Neural cell (in vitro differentiated cells): ENCODE measurements at regions not wholly inside any gene's neighbourhood (a gene's known extent, or its start where the extent isn't known, plus 50 kb on each side); places are given as distances from the start of the nearest gene placed in this dataset.

Experiments used
- H2AFZ ChIP-seq: fragments of 200-600, 300-800 bp; sonication (generic), shearing (Covaris generic); 2 replicates; pipeline ENCODE4 v1.6.0; 2014; ENCODE audit warnings: low read depth, mild to moderate bottlenecking, antibody characterized with exemption, low read length, moderate library complexity
- H3F3A ChIP-seq: fragments of 200-600 bp; shearing (Covaris generic); 2 replicates; pipeline ENCODE4 v1.6.1; 2016; ENCODE audit warnings: mild to moderate bottlenecking, moderate library complexity, mixed read lengths, antibody characterized with exemption, low read length; ENCODE audit not compliant: insufficient read depth, poor library complexity, severe bottlenecking
- H3K27ac ChIP-seq: fragments of 200-600, 300-800 bp; sonication (generic), shearing (Covaris generic); 2 replicates; pipeline ENCODE4 v1.5.1; 2014; ENCODE audit warnings: mild to moderate bottlenecking, low read length, moderate library complexity
- H3K27me3 ChIP-seq: fragments of 300-800, 200-600 bp; sonication (generic), shearing (Covaris generic); 2 replicates; pipeline ENCODE4 v1.6.0; 2014; ENCODE audit warnings: mild to moderate bottlenecking, low read depth, low read length, moderate library complexity; ENCODE audit not compliant: insufficient read depth
- H3K36me3 ChIP-seq: fragments of 300-800, 200-600 bp; sonication (generic), shearing (Covaris generic); 2 replicates; pipeline ENCODE4 v1.5.1; 2014; ENCODE audit warnings: mild to moderate bottlenecking, antibody characterized with exemption, low read length, moderate library complexity; ENCODE audit not compliant: insufficient read depth
- H3K4me2 ChIP-seq: fragments of 300-800, 200-600 bp; sonication (generic), shearing (Covaris generic); 2 replicates; pipeline ENCODE4 v1.6.0; 2014; ENCODE audit warnings: mild to moderate bottlenecking, low read length
- H3K4me3 ChIP-seq: fragments of 300-800, 200-600 bp; sonication (generic), shearing (Covaris generic); 2 replicates; pipeline ENCODE4 v1.5.1; 2014; ENCODE audit warnings: mild to moderate bottlenecking, low read length, moderate library complexity
- H3K79me2 ChIP-seq: fragments of 200-600 bp; shearing (Covaris generic); replicated peaks from 2 replicates; pipeline ENCODE4 v1.6.0; 2014; ENCODE audit warnings: mild to moderate bottlenecking, low read length, moderate library complexity; ENCODE audit not compliant: insufficient read depth
- H3K9ac ChIP-seq: fragments of 300-800, 200-600 bp; sonication (generic), shearing (Covaris generic); 2 replicates; pipeline ENCODE4 v1.6.1; 2016; ENCODE audit warnings: mild to moderate bottlenecking, low read length, mixed read lengths
- H3K9me2 ChIP-seq: fragments of 200-600 bp; shearing (Covaris generic); 2 replicates; pipeline ENCODE4 v1.6.1; 2016; ENCODE audit warnings: mild to moderate bottlenecking, low read length, mixed read lengths; ENCODE audit not compliant: insufficient read depth
- H3K9me3 ChIP-seq: fragments of 200-600, 300-800 bp; sonication (generic), shearing (Covaris generic); 2 replicates; pipeline ENCODE4 v1.6.1; 2016; ENCODE audit warnings: mild to moderate bottlenecking, mixed run types, low read length, moderate library complexity, mixed read lengths
- H4K20me1 ChIP-seq: fragments of 200-600 bp; shearing (Covaris generic); 2 replicates; pipeline ENCODE4 v1.6.1; 2016; ENCODE audit warnings: mild to moderate bottlenecking, mixed run types; ENCODE audit not compliant: insufficient read depth
- CTCF ChIP-seq: fragments of 450-650 bp; IDR thresholded peaks from 2 replicates; pipeline ENCODE4 v1.5.1; 2014; ENCODE audit warnings: antibody characterized with exemption, mild to moderate bottlenecking, moderate library complexity; ENCODE audit not compliant: poor library complexity, severe bottlenecking
- EP300 ChIP-seq: fragments of 450-650 bp; conservative IDR thresholded peaks from 2 replicates; pipeline ENCODE4 v1.6.1; 2014; ENCODE audit warnings: antibody characterized with exemption, mild to moderate bottlenecking, moderate library complexity; ENCODE audit not compliant: poor library complexity, severe bottlenecking
- EZH2 ChIP-seq: fragments of 200-600, 300-800 bp; shearing (Covaris generic), sonication (generic); IDR thresholded peaks from 2 replicates; pipeline ENCODE4 v1.6.1; 2014; ENCODE audit warnings: antibody characterized with exemption, low read length, borderline replicate concordance, mild to moderate bottlenecking; ENCODE audit not compliant: insufficient read depth, poor library complexity, severe bottlenecking
- MXI1 ChIP-seq: fragments of 450-650 bp; conservative IDR thresholded peaks from 2 replicates; pipeline ENCODE4 v1.6.1; 2014; ENCODE audit warnings: antibody characterized with exemption, mild to moderate bottlenecking; ENCODE audit not compliant: poor library complexity, severe bottlenecking
- POLR2AphosphoS5 ChIP-seq: IDR thresholded peaks from 2 replicates; pipeline ENCODE4 v1.6.1; 2012
- RAD21 ChIP-seq: fragments of 450-650 bp; conservative IDR thresholded peaks from 2 replicates; pipeline ENCODE4 v1.6.1; 2014; ENCODE audit warnings: antibody characterized with exemption, mild to moderate bottlenecking, moderate library complexity
- REST ChIP-seq: IDR thresholded peaks from 2 replicates; pipeline ENCODE4 v1.6.1; 2012; ENCODE audit warnings: borderline replicate concordance
- SMC3 ChIP-seq: fragments of 450-650 bp; conservative IDR thresholded peaks from 2 replicates; pipeline ENCODE4 v1.6.1; 2014; ENCODE audit warnings: antibody characterized with exemption, mild to moderate bottlenecking, moderate library complexity; ENCODE audit not compliant: poor library complexity
- TAF1 ChIP-seq: IDR thresholded peaks from 2 replicates; pipeline ENCODE4 v1.6.1; 2012; ENCODE audit warnings: low read depth

DNA sequence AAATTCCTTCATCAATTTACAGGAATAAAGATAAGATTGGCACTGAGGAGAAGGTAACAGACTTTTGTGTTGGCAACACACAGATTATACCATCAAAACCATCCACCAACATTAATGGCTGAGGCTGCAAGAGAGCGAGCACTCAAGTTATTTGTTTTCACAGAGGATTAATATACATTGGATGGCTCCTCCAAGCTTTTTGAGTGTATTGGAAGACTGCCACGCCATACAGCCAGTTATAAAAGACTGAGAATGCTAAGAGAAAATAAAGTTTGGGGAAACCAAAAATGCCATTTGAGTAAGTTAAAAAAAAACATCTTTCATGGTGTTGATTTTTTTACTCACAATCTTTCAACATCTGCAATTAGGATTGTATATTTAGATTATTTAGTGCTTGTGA is 973.8 kb upstream of the SLC35B3 start:
- no peaks in the 10 kb centered on the region for H3F3A ChIP-seq
- H3K9me3 ChIP-seq: no peaks in the 10 kb centered on the region
- no peaks in the 10 kb centered on the region for H3K79me2 ChIP-seq
- H4K20me1 ChIP-seq: no peaks in the 10 kb centered on the region
- no peaks in the 10 kb centered on the region for H3K9me2 ChIP-seq
- H3K27ac ChIP-seq: no peak overlapping the region
- H2AFZ ChIP-seq: no peak overlapping the region
- no peaks in the 10 kb centered on the region for H3K27me3 ChIP-seq
- no peak overlapping the region for H3K9ac ChIP-seq
- no peak for TF ChIP-seq EZH2
- no peak for TF ChIP-seq POLR2AphosphoS5
- H3K36me3 ChIP-seq: no peaks in the 10 kb centered on the region
- no peak overlapping the region for H3K4me2 ChIP-seq
- H3K4me3 ChIP-seq: no peak overlapping the region

- H4K20me1 ChIP-seq: no peaks in the 10 kb centered on the region
- H3K9ac ChIP-seq: no peak overlapping the region
- no peak overlapping the region for H3K4me2 ChIP-seq
- no peak overlapping the region for H2AFZ ChIP-seq
- no peaks in the 10 kb centered on the region for H3K36me3 ChIP-seq
- no peak for TF ChIP-seq SMC3
- TF ChIP-seq POLR2AphosphoS5: no peak
- no peak for TF ChIP-seq RAD21
- no peak for TF ChIP-seq EZH2
- TF ChIP-seq EP300: no peak
- no peak for TF ChIP-seq REST
- no peak for TF ChIP-seq MXI1
- TF ChIP-seq TAF1: no peak
- TF ChIP-seq CTCF: no peak
- H3K9me3 ChIP-seq: no peaks in the 10 kb centered on the region
- H3K9me2 ChIP-seq: no peaks in the 10 kb centered on the region
- H3K27ac ChIP-seq: no peak overlapping the region
- H3K79me2 ChIP-seq: no peaks in the 10 kb centered on the region
- no peaks in the 10 kb centered on the region for H3K27me3 ChIP-seq
- no peak overlapping the region for H3K4me3 ChIP-seq
- H3F3A ChIP-seq: no peaks in the 10 kb centered on the region
These were observed 973.2 kb upstream of the SLC35B3 start for GRCh38 chr6:9408402-9409117.

DNA sequence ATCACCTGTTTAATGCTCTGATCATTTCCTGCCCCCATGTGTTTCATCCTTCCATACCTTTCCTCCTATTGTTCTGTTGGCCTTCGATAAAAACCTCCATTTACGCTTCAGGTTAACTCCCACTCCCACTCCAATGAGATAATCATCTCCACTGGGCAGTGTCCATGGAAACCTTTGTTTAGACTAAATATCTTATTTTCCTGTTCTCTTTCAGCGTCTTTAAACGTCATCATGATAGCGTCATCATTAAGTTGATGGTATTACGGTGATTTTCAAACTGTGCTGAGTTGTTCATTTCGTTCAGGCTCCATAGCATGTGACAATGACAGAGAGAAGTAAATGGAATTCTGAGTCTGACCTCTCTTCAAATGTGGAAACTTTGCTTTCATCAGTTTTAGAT is 970.5 kb upstream of the SLC35B3 start:
- H3K4me3 ChIP-seq: no peak overlapping the region
- H2AFZ ChIP-seq: no peak overlapping the region
- H3K4me2 ChIP-seq: no peak overlapping the region
- H3K79me2 ChIP-seq: no peaks in the 10 kb centered on the region
- H3K9me3 ChIP-seq: no peaks in the 10 kb centered on the region
- H3K9me2 ChIP-seq: no peaks in the 10 kb centered on the region
- no peak overlapping the region for H3K27ac ChIP-seq
- no peaks in the 10 kb centered on the region for H4K20me1 ChIP-seq
- TF ChIP-seq MXI1 (no peak), TAF1 (no peak), CTCF (no peak), SMC3 (no peak), EZH2 (no peak), EP300 (no peak), REST (no peak), POLR2AphosphoS5 (peak; percentile 10)
- no peaks in the 10 kb centered on the region for H3K27me3 ChIP-seq
- no peaks in the 10 kb centered on the region for H3F3A ChIP-seq
- H3K9ac ChIP-seq: no peak overlapping the region
- H3K36me3 ChIP-seq: no peaks in the 10 kb centered on the region
